GM12892 (cell line): ENCODE measurements at regions not wholly inside any gene's neighbourhood (a gene's known extent, or its start where the extent isn't known, plus 50 kb on each side); places are given as distances from the start of the nearest gene placed in this dataset.

Experiments used
- POLR2A ChIP-seq: IDR thresholded peaks from 2 replicates; pipeline ENCODE4 v1.6.1; 2011; ENCODE audit warnings: low read depth, low read length, control low read depth
- POLR2AphosphoS5 ChIP-seq: IDR thresholded peaks from 2 replicates; pipeline ENCODE4 v1.6.1; 2011; ENCODE audit warnings: low read depth, low read length, control low read depth

DNA sequence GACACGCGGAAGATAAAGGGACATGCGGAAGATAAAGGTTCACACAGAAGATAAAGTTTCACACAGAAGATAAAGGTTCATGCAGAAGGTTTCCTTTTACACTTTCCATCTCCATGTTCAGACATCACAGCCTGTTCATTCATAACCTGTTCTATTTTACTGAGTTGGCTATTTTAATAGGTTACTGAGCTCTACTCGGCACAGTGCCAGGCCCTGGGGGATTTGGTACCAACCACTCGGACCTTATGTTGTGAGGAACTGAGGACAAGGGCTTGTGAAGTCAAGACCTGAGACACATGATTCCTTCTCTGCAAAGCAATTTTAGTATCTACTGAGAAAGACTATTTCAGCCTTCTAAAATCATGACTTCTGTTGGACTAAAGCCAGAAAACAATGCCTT lies 75.0 kb upstream of the ALKAL2 start:
- TF ChIP-seq POLR2A (no peak), POLR2AphosphoS5 (no peak)
